Mammary epithelial cell (primary cell): ENCODE measurements at regions not wholly inside any gene's neighbourhood (a gene's known extent, or its start where the extent isn't known, plus 50 kb on each side); places are given as distances from the start of the nearest gene placed in this dataset.

Experiments used
- EZH2 ChIP-seq: IDR thresholded peaks from 2 replicates; pipeline ENCODE4 v1.6.1; 2012; ENCODE audit warnings: low read length, inconsistent platforms, borderline replicate concordance
- TF ChIP-seq, protein P1 (sequence below), 2 donors: IDR thresholded peaks in 1 of 2; conservative IDR thresholded peaks in 1 of 2; 2 replicates each; pipeline ENCODE4 v1.5.1; 2011 to 2012; ENCODE audit warnings: inconsistent platforms in 2 of 2, low read length in 2 of 2, mild to moderate bottlenecking in 2 of 2, control low read depth in 1 of 2, low read depth in 1 of 2; ENCODE audit not compliant: insufficient read depth in 1 of 2; ENCODE audit errors: extremely low read depth in 1 of 2

- TF ChIP-seq, protein P1, sequence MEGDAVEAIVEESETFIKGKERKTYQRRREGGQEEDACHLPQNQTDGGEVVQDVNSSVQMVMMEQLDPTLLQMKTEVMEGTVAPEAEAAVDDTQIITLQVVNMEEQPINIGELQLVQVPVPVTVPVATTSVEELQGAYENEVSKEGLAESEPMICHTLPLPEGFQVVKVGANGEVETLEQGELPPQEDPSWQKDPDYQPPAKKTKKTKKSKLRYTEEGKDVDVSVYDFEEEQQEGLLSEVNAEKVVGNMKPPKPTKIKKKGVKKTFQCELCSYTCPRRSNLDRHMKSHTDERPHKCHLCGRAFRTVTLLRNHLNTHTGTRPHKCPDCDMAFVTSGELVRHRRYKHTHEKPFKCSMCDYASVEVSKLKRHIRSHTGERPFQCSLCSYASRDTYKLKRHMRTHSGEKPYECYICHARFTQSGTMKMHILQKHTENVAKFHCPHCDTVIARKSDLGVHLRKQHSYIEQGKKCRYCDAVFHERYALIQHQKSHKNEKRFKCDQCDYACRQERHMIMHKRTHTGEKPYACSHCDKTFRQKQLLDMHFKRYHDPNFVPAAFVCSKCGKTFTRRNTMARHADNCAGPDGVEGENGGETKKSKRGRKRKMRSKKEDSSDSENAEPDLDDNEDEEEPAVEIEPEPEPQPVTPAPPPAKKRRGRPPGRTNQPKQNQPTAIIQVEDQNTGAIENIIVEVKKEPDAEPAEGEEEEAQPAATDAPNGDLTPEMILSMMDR (conservative IDR thresholded peaks at IDR 0.05 in 1 of 2, IDR thresholded peaks at IDR 0.05 in 1 of 2; ENCODE audit: extremely low read depth in 1 of 2, insufficient read depth in 1 of 2, low read depth in 1 of 2, low read length in 2 of 2) = no peak
- no peak for TF ChIP-seq EZH2
Measured at GRCh38 chr3:87634426-87634825, 358.0 kb upstream of the POU1F1 start.
